Prostate gland (tissue), 2 donors: ENCODE measurements at regions not wholly inside any gene's neighbourhood (a gene's known extent, or its start where the extent isn't known, plus 50 kb on each side); places are given as distances from the start of the nearest gene placed in this dataset.

Experiments used
- DNase-seq: peaks from one replicate; pipeline ENCODE4 v3.0.0-alpha.2; 2019; ENCODE audit warnings: low spot score
- H3K27ac ChIP-seq, 2 donors: fragments of 200-600 bp; sonication (generic); 2 replicates each; pipeline ENCODE4 v1.5.1; 2017 to 2019
- H3K27me3 ChIP-seq: fragments of 200-600 bp; sonication (generic); replicated peaks from 2 replicates; pipeline ENCODE4 v1.5.1; 2019; ENCODE audit not compliant: insufficient read depth
- H3K36me3 ChIP-seq, 2 donors: fragments of 200-600 bp; sonication (generic); 1 replicate in 1 of 2; 2 replicates in 1 of 2; pipeline versions ENCODE4 v1.5.1 to v1.8.1; 2017 to 2019
- H3K4me1 ChIP-seq: fragments of 200-600 bp; sonication (generic); replicated peaks from 2 replicates; pipeline ENCODE4 v1.5.1; 2019
- H3K4me3 ChIP-seq, 2 donors: fragments of 200-600 bp; sonication (generic); 2 replicates each; pipeline ENCODE4 v1.5.1; 2017 to 2019
- H3K9me3 ChIP-seq: fragments of 200-600 bp; sonication (generic); 2 replicates; pipeline ENCODE4 v1.5.1; 2017
- CTCF ChIP-seq, 4 experiments: fragments of 200-600 bp in 2 of 4; fragments of 450-650 bp in 2 of 4; sonication (generic) in 2 of 4; IDR thresholded peaks; 1 replicate in 3 of 4; 2 replicates in 1 of 4; pipeline ENCODE4 v1.5.1; 2016 to 2019; ENCODE audit warnings: antibody characterized with exemption in 4 of 4, mild to moderate bottlenecking in 2 of 4, moderate library complexity in 2 of 4
- POLR2A ChIP-seq: fragments of 450-650 bp; IDR thresholded peaks from one replicate; pipeline ENCODE4 v1.6.1; 2016; ENCODE audit warnings: antibody characterized with exemption, mild to moderate bottlenecking
- POLR2AphosphoS5 ChIP-seq: sonication (generic); formaldehyde crosslinking; IDR thresholded peaks from one replicate; pipeline ENCODE4 v1.6.1; 2017; ENCODE audit warnings: antibody characterized with exemption
- WGBS: methylation state at CpG from one replicate; pipeline ENCODE4 v1.1.5; 2018; 5-methylcytosine and 5-hydroxymethylcytosine counted together
- intact Hi-C: fragments of 100-400 bp; cut with DNase I; formaldehyde crosslinking; loops from one replicate; pipeline ENCODE4 v1.14.2; 2022

DNA sequence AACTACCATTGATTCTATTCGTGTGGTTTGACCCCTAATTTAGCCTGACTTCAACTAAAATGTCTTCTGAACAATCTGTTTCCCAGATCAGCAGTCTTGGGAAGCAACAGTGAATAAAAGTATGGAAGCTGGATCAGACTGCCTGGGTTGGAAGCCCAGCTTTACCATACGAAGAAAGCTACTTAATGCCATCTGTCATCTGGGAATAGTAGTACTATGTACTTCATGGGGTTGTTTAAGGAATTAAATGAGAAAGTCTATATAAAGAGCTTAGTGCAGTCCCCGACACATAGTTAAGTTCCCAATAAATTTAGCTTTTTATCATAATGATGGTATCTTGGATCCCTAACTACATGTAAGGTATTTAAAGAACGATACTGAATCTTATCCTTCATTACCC is 151.5 kb upstream of the ERCC4 start:
- Histone ChIP-seq H3K27me3 (no peaks in the 10 kb centered on the region), H3K9me3 (no peaks in the 10 kb centered on the region), H3K4me1 (no peaks in the 10 kb centered on the region), H3K36me3 (no peaks in the 10 kb centered on the region), H3K27ac (no peak overlapping the region), H3K4me3 (no peak overlapping the region)
- no peak for DNase-seq
- intact Hi-C loops: loop anchor here (5.0 to 10.0 kb wide), 2 partner anchors 874 to 1671 kb away; no protein-coding TSS in a partner anchor
- TF ChIP-seq POLR2AphosphoS5: no peak
- WGBS: 48% methylated on average over 4 of the region's 4 CpGs

DNA sequence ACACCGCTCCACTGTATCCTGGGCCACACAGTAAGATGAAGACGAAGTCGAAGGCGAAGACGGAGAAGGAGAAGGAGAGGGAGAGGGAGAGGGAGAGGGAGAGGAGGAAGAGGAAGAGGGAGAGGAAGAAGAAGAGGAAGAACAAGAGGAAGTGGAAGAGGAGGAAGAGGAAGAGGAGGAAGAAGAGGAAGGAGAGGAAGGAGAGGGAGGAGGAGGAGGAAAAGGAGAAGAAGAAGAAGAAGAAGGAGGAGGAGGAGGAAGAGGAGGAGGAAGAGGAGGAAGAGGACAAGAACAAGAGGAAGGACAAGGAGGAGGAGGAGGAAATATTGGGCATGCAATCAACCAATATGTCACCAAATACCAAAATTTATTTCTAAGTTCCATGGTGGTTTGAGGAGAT is 149.5 kb upstream of the ERCC4 start:
- H3K27me3 ChIP-seq: no peaks in the 10 kb centered on the region
- intact Hi-C loops: no loop called here
- no peak overlapping the region for H3K4me3 ChIP-seq
- H3K27ac ChIP-seq: no peak overlapping the region
- no peaks in the 10 kb centered on the region for H3K9me3 ChIP-seq
- H3K36me3 ChIP-seq: no peaks in the 10 kb centered on the region
- WGBS: 93% methylated on average over 5 of the region's 5 CpGs
- TF ChIP-seq CTCF (IDR thresholded peaks at IDR 0.05) (no peak), POLR2AphosphoS5 (no peak), POLR2A (no peak)
- H3K4me1 ChIP-seq: no peaks in the 10 kb centered on the region
- no peak for DNase-seq

DNA sequence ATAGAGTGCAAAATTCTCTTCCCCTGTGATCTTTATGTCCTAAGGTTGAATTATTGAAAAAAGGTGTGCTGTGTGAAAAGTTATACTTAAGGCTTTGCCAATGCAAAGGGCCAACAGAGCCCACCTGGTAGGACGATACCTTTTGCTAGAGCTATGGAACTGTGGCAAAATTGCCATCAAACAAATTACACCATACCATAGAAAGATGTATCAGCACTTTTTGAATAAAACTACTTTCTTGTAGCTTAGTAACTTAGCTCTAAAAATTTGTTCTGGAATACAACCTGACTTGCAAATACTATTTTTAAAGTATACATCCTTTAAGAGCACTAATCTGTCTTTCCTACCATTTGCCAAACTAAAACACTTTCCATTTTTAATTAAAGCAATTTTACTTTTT is 147.2 kb upstream of the ERCC4 start:
- no peak for TF ChIP-seq POLR2AphosphoS5
- no peak for TF ChIP-seq POLR2A
- no peak for TF ChIP-seq CTCF (IDR thresholded peaks at IDR 0.05)
- no peaks in the 10 kb centered on the region for H3K4me1 ChIP-seq
- no peaks in the 10 kb centered on the region for H3K36me3 ChIP-seq
- H3K27ac ChIP-seq: no peak overlapping the region
- no peak for DNase-seq
- intact Hi-C loops: no loop called here
- H3K4me3 ChIP-seq: no peak overlapping the region
- no peaks in the 10 kb centered on the region for H3K27me3 ChIP-seq
- WGBS: 85% methylated on average over 1 of the region's 1 CpG
- no peaks in the 10 kb centered on the region for H3K9me3 ChIP-seq

GRCh38 chr16:13779676-13780075 is 140.3 kb upstream of the ERCC4 start:
- DNase-seq: no peak
- intact Hi-C loops: no loop called here
- no peaks in the 10 kb centered on the region for H3K9me3 ChIP-seq

GRCh38 chr16:13780406-13781168 is 139.4 kb upstream of the ERCC4 start:
- Histone ChIP-seq H3K9me3 (no peaks in the 10 kb centered on the region), H3K36me3 (no peaks in the 10 kb centered on the region), H3K27me3 (no peaks in the 10 kb centered on the region), H3K4me3 (no peak overlapping the region), H3K4me1 (no peaks in the 10 kb centered on the region), H3K27ac (no peak overlapping the region)
- 31% methylated on average over 7 of the region's 7 CpGs for WGBS
- no peak for DNase-seq
- intact Hi-C loops: no loop called here
- no peak for TF ChIP-seq POLR2A
- TF ChIP-seq POLR2AphosphoS5: no peak
- no peak for TF ChIP-seq CTCF (IDR thresholded peaks at IDR 0.05)

More at GRCh38 chr16:13779676-13780075, 140.3 kb upstream of the ERCC4 start:
- no peak for TF ChIP-seq POLR2A
- no peak for TF ChIP-seq POLR2AphosphoS5
- no peak for TF ChIP-seq CTCF (IDR thresholded peaks at IDR 0.05)
- 71% methylated on average over 12 of the region's 12 CpGs for WGBS
- no peaks in the 10 kb centered on the region for H3K27me3 ChIP-seq
- H3K27ac ChIP-seq: no peak overlapping the region
- no peaks in the 10 kb centered on the region for H3K4me1 ChIP-seq
- H3K36me3 ChIP-seq: no peaks in the 10 kb centered on the region
- no peak overlapping the region for H3K4me3 ChIP-seq
